ENCODE measurements at regions not wholly inside any gene's neighbourhood (a gene's known extent, or its start where the extent isn't known, plus 50 kb on each side); places are given as distances from the start of the nearest gene placed in this dataset.

- no peak for TF ChIP-seq CTCF (conservative IDR thresholded peaks at IDR 0.05)
- no peak overlapping the region for H3K27ac ChIP-seq
Measured at GRCh38 chr12:67111182-67111581, 158.0 kb upstream of the CAND1 start.

GRCh38 chr12:67112586-67112985 lies 156.6 kb upstream of the CAND1 start:
- H3K27ac ChIP-seq = no peak overlapping the region
- TF ChIP-seq CTCF (conservative IDR thresholded peaks at IDR 0.05) = no peak

- no peak for TF ChIP-seq CTCF (conservative IDR thresholded peaks at IDR 0.05)
- no peak overlapping the region for H3K27ac ChIP-seq
Measured at GRCh38 chr12:67116134-67116533, 153.0 kb upstream of the CAND1 start.

GRCh38 chr12:67122584-67122983 lies 146.6 kb upstream of the CAND1 start:
- no peak for TF ChIP-seq CTCF (conservative IDR thresholded peaks at IDR 0.05)
- H3K27ac ChIP-seq = no peak overlapping the region

- TF ChIP-seq CTCF (conservative IDR thresholded peaks at IDR 0.05) = no peak
- no peak overlapping the region for H3K27ac ChIP-seq
Measured at GRCh38 chr12:67137256-67137655, 131.9 kb upstream of the CAND1 start.

GRCh38 chr12:67141296-67142018 lies 127.7 kb upstream of the CAND1 start:
- no peak overlapping the region for H3K27ac ChIP-seq
- TF ChIP-seq CTCF (conservative IDR thresholded peaks at IDR 0.05) = no peak

- TF ChIP-seq CTCF (conservative IDR thresholded peaks at IDR 0.05) = no peak
- no peak overlapping the region for H3K27ac ChIP-seq
Measured at GRCh38 chr12:67145692-67146091, 123.5 kb upstream of the CAND1 start.

Measured in VCaP (cell line).